ENCODE measurements at regions not wholly inside any gene's neighbourhood (a gene's known extent, or its start where the extent isn't known, plus 50 kb on each side); places are given as distances from the start of the nearest gene placed in this dataset.
"Not testable (repeated sequence)": the region's sequence is repeated elsewhere in the genome, so short reads cannot be mapped to it uniquely, and the experiment has no call there.

DNA sequence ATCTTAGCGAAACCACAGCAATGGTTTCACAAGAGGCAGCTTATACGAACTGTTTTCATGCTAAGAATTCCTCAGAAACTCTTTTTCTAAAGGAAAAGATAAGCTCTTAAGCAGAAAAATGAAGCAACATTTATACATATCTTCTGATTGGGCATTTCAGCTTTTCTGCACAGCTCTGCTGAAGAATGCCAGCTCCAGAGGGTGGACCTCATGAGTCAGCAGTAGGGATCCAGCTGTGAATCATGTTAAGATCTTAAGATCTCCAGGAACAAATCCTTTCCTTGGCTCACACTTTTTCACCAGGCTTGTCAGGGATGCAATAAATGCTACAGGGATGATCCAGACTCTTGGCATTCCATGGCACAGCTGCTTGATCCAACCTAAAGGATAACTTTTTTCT lies 477.1 kb upstream of the CCDC196 start:
- Histone ChIP-seq H3K4me1 (ENCODE audit: insufficient read depth, low read length, poor library complexity, severe bottlenecking) (peaks cover 10% of the 10 kb centered on the region), H3K36me3 (ENCODE audit: insufficient read depth, low read length, poor library complexity, severe bottlenecking) (no peaks in the 10 kb centered on the region), H3K4me3 (ENCODE audit: low read depth, low read length, poor library complexity, severe bottlenecking) (no peak overlapping the region), H3K9me3 (ENCODE audit: low read depth, low read length, poor library complexity, severe bottlenecking) (no peaks in the 10 kb centered on the region), H3K27me3 (replicated peaks; ENCODE audit: insufficient read depth, low read depth, low read length, poor library complexity) (no peaks in the 10 kb centered on the region), H3K27ac (ENCODE audit: low read depth, low read length, poor library complexity, severe bottlenecking) (peak overlapping the region; percentile 41)
- DNase-seq (ENCODE audit: low spot score): peak; percentile 84
- no peak for TF ChIP-seq EZH2 (IDR thresholded peaks at IDR 0.05; ENCODE audit: borderline replicate concordance, low read depth, low read length, poor library complexity, severe bottlenecking)
- TF ChIP-seq, protein P1, sequence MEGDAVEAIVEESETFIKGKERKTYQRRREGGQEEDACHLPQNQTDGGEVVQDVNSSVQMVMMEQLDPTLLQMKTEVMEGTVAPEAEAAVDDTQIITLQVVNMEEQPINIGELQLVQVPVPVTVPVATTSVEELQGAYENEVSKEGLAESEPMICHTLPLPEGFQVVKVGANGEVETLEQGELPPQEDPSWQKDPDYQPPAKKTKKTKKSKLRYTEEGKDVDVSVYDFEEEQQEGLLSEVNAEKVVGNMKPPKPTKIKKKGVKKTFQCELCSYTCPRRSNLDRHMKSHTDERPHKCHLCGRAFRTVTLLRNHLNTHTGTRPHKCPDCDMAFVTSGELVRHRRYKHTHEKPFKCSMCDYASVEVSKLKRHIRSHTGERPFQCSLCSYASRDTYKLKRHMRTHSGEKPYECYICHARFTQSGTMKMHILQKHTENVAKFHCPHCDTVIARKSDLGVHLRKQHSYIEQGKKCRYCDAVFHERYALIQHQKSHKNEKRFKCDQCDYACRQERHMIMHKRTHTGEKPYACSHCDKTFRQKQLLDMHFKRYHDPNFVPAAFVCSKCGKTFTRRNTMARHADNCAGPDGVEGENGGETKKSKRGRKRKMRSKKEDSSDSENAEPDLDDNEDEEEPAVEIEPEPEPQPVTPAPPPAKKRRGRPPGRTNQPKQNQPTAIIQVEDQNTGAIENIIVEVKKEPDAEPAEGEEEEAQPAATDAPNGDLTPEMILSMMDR (conservative IDR thresholded peaks at IDR 0.05; ENCODE audit: low read depth, low read length): no peak
- intact Hi-C loops (cut with micrococcal nuclease; ENCODE audit: unreplicated experiment): no loop called here
- POLR2A ChIA-PET (ENCODE audit: low non-redundant PET): no interaction called here
- BruUV-seq (replicated peaks): no TSS peak
- CTCF ChIA-PET: no interaction called here

DNA sequence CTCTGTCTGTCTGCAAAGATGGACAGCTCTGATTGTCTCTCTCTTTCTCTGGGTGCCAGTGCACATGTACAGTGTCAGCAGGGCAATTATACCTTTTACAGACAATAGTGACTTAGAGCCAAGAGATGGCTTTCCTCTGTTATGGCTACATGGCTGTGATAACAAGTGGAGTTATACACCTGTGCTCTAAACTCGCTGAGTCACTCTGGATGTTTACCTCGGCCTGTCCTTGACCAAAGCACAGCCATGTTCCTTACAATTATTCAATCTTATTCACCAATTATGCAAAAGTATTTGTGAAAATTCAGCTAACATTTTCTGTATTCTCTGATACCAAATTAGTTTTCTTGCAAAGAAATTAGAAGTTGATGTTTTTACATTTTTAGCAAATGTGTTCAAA lies 475.5 kb upstream of the CCDC196 start:
- TF ChIP-seq, protein P1 (conservative IDR thresholded peaks at IDR 0.05; ENCODE audit: low read depth, low read length): no peak
- no peak for TF ChIP-seq EZH2 (IDR thresholded peaks at IDR 0.05; ENCODE audit: borderline replicate concordance, low read depth, low read length, poor library complexity, severe bottlenecking)
- Histone ChIP-seq H3K36me3 (ENCODE audit: insufficient read depth, low read length, poor library complexity, severe bottlenecking) (no peaks in the 10 kb centered on the region), H3K9me3 (ENCODE audit: low read depth, low read length, poor library complexity, severe bottlenecking) (no peaks in the 10 kb centered on the region), H3K4me1 (ENCODE audit: insufficient read depth, low read length, poor library complexity, severe bottlenecking) (peaks cover 10% of the 10 kb centered on the region), H3K27ac (ENCODE audit: low read depth, low read length, poor library complexity, severe bottlenecking) (no peak overlapping the region), H3K27me3 (replicated peaks; ENCODE audit: insufficient read depth, low read depth, low read length, poor library complexity) (no peaks in the 10 kb centered on the region), H3K4me3 (ENCODE audit: low read depth, low read length, poor library complexity, severe bottlenecking) (no peak overlapping the region)
- POLR2A ChIA-PET (ENCODE audit: low non-redundant PET): no interaction called here
- BruUV-seq (replicated peaks): no TSS peak
- CTCF ChIA-PET: no interaction called here
- intact Hi-C loops (cut with micrococcal nuclease; ENCODE audit: unreplicated experiment): no loop called here
- no peak for DNase-seq (ENCODE audit: low spot score)

DNA sequence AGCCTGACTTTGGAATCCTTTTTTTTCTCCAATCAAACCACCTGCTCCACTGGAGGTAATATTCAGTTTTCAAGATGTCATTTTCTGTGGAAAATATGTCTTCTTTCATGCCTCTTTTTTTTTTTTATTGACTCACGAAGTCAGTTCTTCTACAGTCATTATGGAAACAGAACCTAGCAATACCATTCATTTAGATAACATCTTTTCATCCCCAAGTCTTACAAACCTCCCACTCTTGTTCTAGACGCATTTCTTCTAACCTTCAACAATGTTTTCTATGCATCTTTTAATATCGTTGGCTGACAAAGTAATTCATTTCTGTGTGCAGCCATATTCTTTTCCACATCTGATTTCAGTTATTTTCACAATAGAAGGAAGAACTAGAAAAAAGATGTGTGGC lies 474.3 kb upstream of the CCDC196 start:
- POLR2A ChIA-PET (ENCODE audit: low non-redundant PET): no interaction called here
- CTCF ChIA-PET: no interaction called here
- Histone ChIP-seq H3K9me3 (ENCODE audit: low read depth, low read length, poor library complexity, severe bottlenecking) (no peaks in the 10 kb centered on the region), H3K4me3 (ENCODE audit: low read depth, low read length, poor library complexity, severe bottlenecking) (no peak overlapping the region), H3K27me3 (replicated peaks; ENCODE audit: insufficient read depth, low read depth, low read length, poor library complexity) (no peaks in the 10 kb centered on the region), H3K27ac (ENCODE audit: low read depth, low read length, poor library complexity, severe bottlenecking) (no peak overlapping the region), H3K36me3 (ENCODE audit: insufficient read depth, low read length, poor library complexity, severe bottlenecking) (no peaks in the 10 kb centered on the region), H3K4me1 (ENCODE audit: insufficient read depth, low read length, poor library complexity, severe bottlenecking) (peaks cover 10% of the 10 kb centered on the region)
- DNase-seq (ENCODE audit: low spot score): no peak
- no TSS peak for BruUV-seq (replicated peaks)
- TF ChIP-seq, protein P1 (conservative IDR thresholded peaks at IDR 0.05; ENCODE audit: low read depth, low read length): no peak
- no peak for TF ChIP-seq EZH2 (IDR thresholded peaks at IDR 0.05; ENCODE audit: borderline replicate concordance, low read depth, low read length, poor library complexity, severe bottlenecking)
- intact Hi-C loops (cut with micrococcal nuclease; ENCODE audit: unreplicated experiment): no loop called here

DNA sequence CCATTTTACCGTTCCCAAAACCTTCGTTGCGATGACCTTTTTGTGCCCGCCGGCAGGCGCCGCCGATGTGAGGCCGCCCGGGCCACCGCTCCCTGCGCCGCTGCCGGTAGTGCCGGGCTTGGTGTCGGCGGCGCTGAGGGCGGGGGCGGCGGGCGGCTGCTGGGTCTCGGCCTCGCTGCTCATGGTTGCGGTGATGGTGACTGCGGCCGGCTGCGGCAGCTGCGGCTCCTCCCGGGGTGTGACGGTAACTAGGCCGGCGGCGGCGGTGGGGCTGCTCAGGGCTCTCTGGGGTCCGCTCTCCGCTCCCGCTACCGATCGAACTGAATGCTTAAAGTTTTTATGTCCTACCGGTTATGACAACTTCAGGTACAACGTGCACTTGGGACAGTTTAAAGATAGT lies 472.6 kb upstream of the CCDC196 start:
- intact Hi-C loops (cut with micrococcal nuclease; ENCODE audit: unreplicated experiment); CTCF ChIA-PET; BruUV-seq (replicated peaks): not testable (repeated sequence)

More for the DNA sequence above, 472.6 kb upstream of the CCDC196 start:
- H3K27ac ChIP-seq (ENCODE audit: low read depth, low read length, poor library complexity, severe bottlenecking); DNase-seq (ENCODE audit: low spot score); H3K9me3 ChIP-seq (ENCODE audit: low read depth, low read length, poor library complexity, severe bottlenecking); H3K4me1 ChIP-seq (ENCODE audit: insufficient read depth, low read length, poor library complexity, severe bottlenecking); POLR2A ChIA-PET (ENCODE audit: low non-redundant PET); H3K27me3 ChIP-seq (replicated peaks; ENCODE audit: insufficient read depth, low read depth, low read length, poor library complexity); H3K4me3 ChIP-seq (ENCODE audit: low read depth, low read length, poor library complexity, severe bottlenecking); H3K36me3 ChIP-seq (ENCODE audit: insufficient read depth, low read length, poor library complexity, severe bottlenecking): not testable (repeated sequence)
